ENCODE measurements at regions not wholly inside any gene's neighbourhood (a gene's known extent, or its start where the extent isn't known, plus 50 kb on each side); places are given as distances from the start of the nearest gene placed in this dataset.

- Histone ChIP-seq H3K4me3 (no peak overlapping the region), H3K27ac (no peak overlapping the region), H3K27me3 (no peaks in the 10 kb centered on the region), H3K36me3 (no peaks in the 10 kb centered on the region), H3K4me1 (peaks cover 10 to 40% (median 21%) of the 10 kb centered on the region in 4 donors), H3K9me3 (peaks cover 0 to 7% (median 3%) of the 10 kb centered on the region in 4 donors)
- intact Hi-C loops (cut with DNase I; ENCODE audit: low total_unique reads) = no loop called here
- no peak for TF ChIP-seq CTCF (IDR thresholded peaks at IDR 0.05)
- no peak for TF ChIP-seq EP300 (IDR thresholded peaks at IDR 0.05)
- TF ChIP-seq POLR2A (IDR thresholded peaks at IDR 0.05) = no peak
- no peak for TF ChIP-seq POLR2AphosphoS5 (IDR thresholded peaks at IDR 0.05)
- 92 to 99% (median 96%) methylated on average over 9 of the region's 9 CpGs for WGBS, 5 donors
- DNase-seq = no peak
Measured at GRCh38 chr15:70379134-70379533, 281.4 kb upstream of the TLE3 start.

GRCh38 chr15:70378126-70379031 is 280.7 kb upstream of the TLE3 start:
- no peak for TF ChIP-seq CTCF (IDR thresholded peaks at IDR 0.05)
- no peak for TF ChIP-seq POLR2AphosphoS5 (IDR thresholded peaks at IDR 0.05)
- no peak for TF ChIP-seq EP300 (IDR thresholded peaks at IDR 0.05)
- TF ChIP-seq POLR2A (IDR thresholded peaks at IDR 0.05) = no peak
- peak in 1 of 2 donors; percentile 52 for DNase-seq
- intact Hi-C loops (cut with DNase I; ENCODE audit: low total_unique reads) = no loop called here
- Histone ChIP-seq H3K36me3 (no peaks in the 10 kb centered on the region), H3K9me3 (peaks cover 0 to 7% (median 3%) of the 10 kb centered on the region in 4 donors), H3K27ac (no peak overlapping the region), H3K4me3 (no peak overlapping the region), H3K4me1 (peaks cover 10 to 40% (median 21%) of the 10 kb centered on the region in 4 donors), H3K27me3 (no peaks in the 10 kb centered on the region)
- WGBS, 5 donors = 80 to 84% (median 81%) methylated on average over 10 to 11 of the region's 11 CpGs

GRCh38 chr15:70376929-70377691 is 279.4 kb upstream of the TLE3 start:
- intact Hi-C loops (cut with DNase I; ENCODE audit: low total_unique reads) = no loop called here
- Histone ChIP-seq H3K9me3 (peaks cover 0 to 6% (median 3%) of the 10 kb centered on the region in 4 donors), H3K4me1 (peaks cover 10 to 40% (median 21%) of the 10 kb centered on the region in 4 donors), H3K4me3 (no peak overlapping the region), H3K36me3 (no peaks in the 10 kb centered on the region), H3K27me3 (no peaks in the 10 kb centered on the region), H3K27ac (peak overlapping the region; percentile 15 to 79 (median 60))
- WGBS, 5 donors = 5 to 12% (median 11%) methylated on average over 21 of the region's 21 CpGs
- TF ChIP-seq POLR2A (IDR thresholded peaks at IDR 0.05) = no peak
- peak in 1 of 3 donors; percentile 47 for TF ChIP-seq POLR2AphosphoS5 (IDR thresholded peaks at IDR 0.05)
- DNase-seq = peak; percentile 53 to 73

GRCh38 chr15:70376031-70376928 is 278.6 kb upstream of the TLE3 start:
- peaks cover 10 to 40% (median 21%) of the 10 kb centered on the region in 4 donors for H3K4me1 ChIP-seq
- intact Hi-C loops (cut with DNase I; ENCODE audit: low total_unique reads) = no loop called here
- no peaks in the 10 kb centered on the region for H3K36me3 ChIP-seq
- peak in 1 of 2 donors; percentile 14 for DNase-seq
- peak overlapping the region; percentile 15 to 79 (median 60) for H3K27ac ChIP-seq
- no peaks in the 10 kb centered on the region for H3K27me3 ChIP-seq
- TF ChIP-seq EP300 (IDR thresholded peaks at IDR 0.05) = no peak
- no peak for TF ChIP-seq CTCF (IDR thresholded peaks at IDR 0.05)
- no peak for TF ChIP-seq POLR2A (IDR thresholded peaks at IDR 0.05)
- TF ChIP-seq POLR2AphosphoS5 (IDR thresholded peaks at IDR 0.05) = no peak
- H3K4me3 ChIP-seq = no peak overlapping the region
- WGBS, 5 donors = 50 to 62% (median 57%) methylated on average over 12 of the region's 12 CpGs
- H3K9me3 ChIP-seq = no peaks in the 10 kb centered on the region

Measured in stomach (tissue), 8 donors.